Spinal cord (tissue), 9 donors: ENCODE measurements at regions not wholly inside any gene's neighbourhood (a gene's known extent, or its start where the extent isn't known, plus 50 kb on each side); places are given as distances from the start of the nearest gene placed in this dataset.
A peak's percentile ranks its signal among the peaks of the same experiment; 100 is the strongest.
"Not testable (repeated sequence)": the region's sequence is repeated elsewhere in the genome, so short reads cannot be mapped to it uniquely, and the experiment has no call there.

Experiments used
- DNase-seq, 6 donors: peaks; one replicate each; pipeline versions ENCODE4 v3.0.0 to v3.0.0-alpha.2; 2013 to 2015; ENCODE audit warnings: low spot score in 6 of 6, low read depth in 4 of 6
- H3K27ac ChIP-seq: one replicate; pipeline ENCODE4 v1.5.1; 2013; ENCODE audit warnings: low read depth, low read length, control low read depth
- H3K27me3 ChIP-seq: one replicate; pipeline ENCODE4 v1.6.1; 2013; ENCODE audit warnings: low read length; ENCODE audit not compliant: control insufficient read depth, insufficient read depth
- H3K36me3 ChIP-seq: one replicate; pipeline ENCODE4 v1.6.1; 2013; ENCODE audit warnings: low read length; ENCODE audit not compliant: control insufficient read depth, insufficient read depth
- H3K4me1 ChIP-seq: one replicate; pipeline ENCODE4 v1.6.1; 2013; ENCODE audit warnings: low read length; ENCODE audit not compliant: control insufficient read depth, insufficient read depth
- H3K4me3 ChIP-seq: one replicate; pipeline ENCODE4 v1.5.1; 2013; ENCODE audit warnings: low read depth, low read length, control low read depth
- H3K9me3 ChIP-seq: one replicate; pipeline ENCODE4 v1.6.1; 2013; ENCODE audit warnings: low read length; ENCODE audit not compliant: control insufficient read depth, insufficient read depth
- WGBS: methylation state at CpG from one replicate; pipeline ENCODE4 v1.1.5; 2013; ENCODE audit warnings: missing lambda C conversion rate; ENCODE audit not compliant: insufficient coverage; 5-methylcytosine and 5-hydroxymethylcytosine counted together
- donor health status: healthy.

- WGBS: 74% methylated on average over 4 of the region's 4 CpGs
- Histone ChIP-seq H3K4me1 (no peaks in the 10 kb centered on the region), H3K36me3 (no peaks in the 10 kb centered on the region), H3K27ac (no peak overlapping the region), H3K4me3 (no peak overlapping the region), H3K27me3 (no peaks in the 10 kb centered on the region), H3K9me3 (peaks cover 6% of the 10 kb centered on the region)
- DNase-seq: no peak
Measured at GRCh38 chr2:75994759-75995158, 284.0 kb upstream of the GCFC2 start.

GRCh38 chr2:75988622-75989021, 277.9 kb upstream of the GCFC2 start:
- H3K36me3 ChIP-seq, H3K27me3 ChIP-seq, DNase-seq, H3K4me1 ChIP-seq, H3K4me3 ChIP-seq, H3K27ac ChIP-seq, H3K9me3 ChIP-seq: not testable (repeated sequence)
- WGBS: 92% methylated on average over 3 of the region's 5 CpGs

GRCh38 chr2:75986617-75987016, 275.9 kb upstream of the GCFC2 start:
- H3K9me3 ChIP-seq: peaks cover 3% of the 10 kb centered on the region
- no peak overlapping the region for H3K27ac ChIP-seq
- DNase-seq: no peak
- H3K4me3 ChIP-seq: no peak overlapping the region
- no peaks in the 10 kb centered on the region for H3K27me3 ChIP-seq
- WGBS: no CpG with 5 or more reads among the region's 4 CpGs
- no peaks in the 10 kb centered on the region for H3K4me1 ChIP-seq
- no peaks in the 10 kb centered on the region for H3K36me3 ChIP-seq

GRCh38 chr2:75982719-75983118, 272.0 kb upstream of the GCFC2 start:
- H3K4me1 ChIP-seq: no peaks in the 10 kb centered on the region
- DNase-seq: peak in 1 of 6 donors; percentile 31
- H3K4me3 ChIP-seq: no peak overlapping the region
- no peaks in the 10 kb centered on the region for H3K27me3 ChIP-seq
- WGBS: 43% methylated on average over 1 of the region's 2 CpGs
- H3K9me3 ChIP-seq: no peaks in the 10 kb centered on the region
- H3K27ac ChIP-seq: no peak overlapping the region
- no peaks in the 10 kb centered on the region for H3K36me3 ChIP-seq

GRCh38 chr2:75964646-75965045, 253.9 kb upstream of the GCFC2 start:
- H3K27me3 ChIP-seq: no peaks in the 10 kb centered on the region
- no peak for DNase-seq
- no peaks in the 10 kb centered on the region for H3K36me3 ChIP-seq
- H3K4me3 ChIP-seq: no peak overlapping the region
- no peaks in the 10 kb centered on the region for H3K4me1 ChIP-seq
- no peaks in the 10 kb centered on the region for H3K9me3 ChIP-seq
- WGBS: 80% methylated on average over 1 of the region's 2 CpGs
- no peak overlapping the region for H3K27ac ChIP-seq

- no peak overlapping the region for H3K27ac ChIP-seq
- no peaks in the 10 kb centered on the region for H3K36me3 ChIP-seq
- no peaks in the 10 kb centered on the region for H3K9me3 ChIP-seq
- no peak overlapping the region for H3K4me3 ChIP-seq
- H3K4me1 ChIP-seq: no peaks in the 10 kb centered on the region
- no peaks in the 10 kb centered on the region for H3K27me3 ChIP-seq
- WGBS: 75% methylated on average over 1 of the region's 3 CpGs
- DNase-seq: peak in 1 of 6 donors; percentile 37
Measured at GRCh38 chr2:75960472-75961009, 249.8 kb upstream of the GCFC2 start.

- no peak for DNase-seq
- no peak overlapping the region for H3K27ac ChIP-seq
- H3K9me3 ChIP-seq: no peaks in the 10 kb centered on the region
- no peaks in the 10 kb centered on the region for H3K36me3 ChIP-seq
- 100% methylated on average over 1 of the region's 4 CpGs for WGBS
- H3K4me3 ChIP-seq: no peak overlapping the region
- no peaks in the 10 kb centered on the region for H3K4me1 ChIP-seq
- no peaks in the 10 kb centered on the region for H3K27me3 ChIP-seq
Measured at GRCh38 chr2:75959724-75960471, 249.2 kb upstream of the GCFC2 start.

- Histone ChIP-seq H3K27ac (no peak overlapping the region), H3K4me3 (no peak overlapping the region), H3K4me1 (no peaks in the 10 kb centered on the region), H3K27me3 (no peaks in the 10 kb centered on the region), H3K9me3 (no peaks in the 10 kb centered on the region), H3K36me3 (no peaks in the 10 kb centered on the region)
- no peak for DNase-seq
Measured at GRCh38 chr2:75954761-75955160, 244.0 kb upstream of the GCFC2 start.

GRCh38 chr2:75952173-75952572, 241.5 kb upstream of the GCFC2 start:
- no peak for DNase-seq
- Histone ChIP-seq H3K4me3 (no peak overlapping the region), H3K4me1 (no peaks in the 10 kb centered on the region), H3K27me3 (no peaks in the 10 kb centered on the region), H3K36me3 (no peaks in the 10 kb centered on the region), H3K27ac (no peak overlapping the region), H3K9me3 (no peaks in the 10 kb centered on the region)
- WGBS: no CpG with 5 or more reads among the region's 1 CpG

GRCh38 chr2:75949385-75950030, 238.8 kb upstream of the GCFC2 start:
- Histone ChIP-seq H3K27ac (no peak overlapping the region), H3K4me1 (no peaks in the 10 kb centered on the region), H3K27me3 (no peaks in the 10 kb centered on the region), H3K4me3 (no peak overlapping the region), H3K36me3 (no peaks in the 10 kb centered on the region), H3K9me3 (no peaks in the 10 kb centered on the region)
- no peak for DNase-seq
- no CpG with 5 or more reads among the region's 4 CpGs for WGBS
